Vagina (tissue), 2 donors: ENCODE measurements at regions not wholly inside any gene's neighbourhood (a gene's known extent, or its start where the extent isn't known, plus 50 kb on each side); places are given as distances from the start of the nearest gene placed in this dataset.

Experiments
- DNase-seq, 2 donors: peaks; one replicate each; pipeline ENCODE4 v3.0.0-alpha.2; 2017; ENCODE audit errors: extremely low spot score in 2 of 2
- H3K27ac ChIP-seq: fragments of 200-600 bp; sonication (generic); one replicate; pipeline ENCODE4 v1.5.1; 2019
- H3K27me3 ChIP-seq: fragments of 200-600 bp; sonication (generic); one replicate; pipeline ENCODE4 v1.5.1; 2019
- H3K36me3 ChIP-seq, 2 donors: fragments of 200-600 bp; sonication (generic); one replicate each; pipeline ENCODE4 v1.5.1; 2017 to 2019
- H3K4me1 ChIP-seq: fragments of 200-600 bp; sonication (generic); one replicate; pipeline ENCODE4 v1.5.1; 2019
- H3K4me3 ChIP-seq, 2 donors: fragments of 200-600 bp; sonication (generic); 1 replicate in 1 of 2; 2 replicates in 1 of 2; pipeline ENCODE4 v1.5.1; 2016 to 2019
- H3K9me3 ChIP-seq: fragments of 200-600 bp; sonication (generic); one replicate; pipeline ENCODE4 v1.5.1; 2019
- CTCF ChIP-seq, 3 experiments: fragments of 450-650 bp in 2 of 3; fragments of 200-600 bp in 1 of 3; sonication (generic) in 1 of 3; IDR thresholded peaks; one replicate each; pipeline ENCODE4 v1.5.1; 2017 to 2019; ENCODE audit warnings: antibody characterized with exemption in 3 of 3, mild to moderate bottlenecking in 2 of 3, moderate library complexity in 2 of 3
- POLR2A ChIP-seq, 2 donors: fragments of 450-650 bp; IDR thresholded peaks; one replicate each; pipeline ENCODE4 v1.6.1; 2017; ENCODE audit warnings: antibody characterized with exemption in 2 of 2, mild to moderate bottlenecking in 2 of 2, moderate library complexity in 2 of 2
- POLR2AphosphoS5 ChIP-seq, 2 donors: sonication (generic); formaldehyde crosslinking; IDR thresholded peaks; one replicate each; pipeline ENCODE4 v1.9.0; 2017; ENCODE audit warnings: antibody characterized with exemption in 2 of 2, mild to moderate bottlenecking in 2 of 2, low read depth in 1 of 2; ENCODE audit not compliant: insufficient read depth in 1 of 2
- intact Hi-C: fragments of 100-400 bp; cut with DNase I; formaldehyde crosslinking; loops from one replicate; pipeline ENCODE4 v1.15.1; 2023

- H3K4me3 ChIP-seq, result no peak overlapping the region
- no peak overlapping the region for H3K27ac ChIP-seq
- intact Hi-C loops, result no loop called here
- no peaks in the 10 kb centered on the region for H3K27me3 ChIP-seq
- H3K4me1 ChIP-seq, result no peaks in the 10 kb centered on the region
- no peak for DNase-seq
- no peaks in the 10 kb centered on the region for H3K36me3 ChIP-seq
- no peak for TF ChIP-seq POLR2A (IDR thresholded peaks at IDR 0.05)
- no peak for TF ChIP-seq CTCF (IDR thresholded peaks at IDR 0.05)
- no peak for TF ChIP-seq POLR2AphosphoS5 (IDR thresholded peaks at IDR 0.05; ENCODE audit: insufficient read depth in 1 of 2, low read depth in 1 of 2)
- no peaks in the 10 kb centered on the region for H3K9me3 ChIP-seq
Measured at GRCh38 chr16:52708476-52708875, 161.5 kb upstream of the TOX3 start.

- DNase-seq, result no peak
- H3K36me3 ChIP-seq, result no peaks in the 10 kb centered on the region
- no peak for TF ChIP-seq POLR2AphosphoS5 (IDR thresholded peaks at IDR 0.05; ENCODE audit: insufficient read depth in 1 of 2, low read depth in 1 of 2)
- no peak for TF ChIP-seq POLR2A (IDR thresholded peaks at IDR 0.05)
- no peak for TF ChIP-seq CTCF (IDR thresholded peaks at IDR 0.05)
- no peak overlapping the region for H3K27ac ChIP-seq
- H3K4me3 ChIP-seq, result no peak overlapping the region
- intact Hi-C loops, result no loop called here
- no peaks in the 10 kb centered on the region for H3K9me3 ChIP-seq
- no peaks in the 10 kb centered on the region for H3K4me1 ChIP-seq
- no peaks in the 10 kb centered on the region for H3K27me3 ChIP-seq
Measured at GRCh38 chr16:52707676-52708337, 160.9 kb upstream of the TOX3 start.

- Histone ChIP-seq H3K9me3 (no peaks in the 10 kb centered on the region), H3K4me1 (no peaks in the 10 kb centered on the region), H3K36me3 (no peaks in the 10 kb centered on the region), H3K27ac (no peak overlapping the region), H3K27me3 (no peaks in the 10 kb centered on the region), H3K4me3 (no peak overlapping the region)
- no peak for TF ChIP-seq POLR2A (IDR thresholded peaks at IDR 0.05)
- no peak for TF ChIP-seq CTCF (IDR thresholded peaks at IDR 0.05)
- no peak for TF ChIP-seq POLR2AphosphoS5 (IDR thresholded peaks at IDR 0.05; ENCODE audit: insufficient read depth in 1 of 2, low read depth in 1 of 2)
- intact Hi-C loops, result no loop called here
- no peak for DNase-seq
Measured at GRCh38 chr16:52705122-52705521, 158.2 kb upstream of the TOX3 start.

- no peak for DNase-seq
- no peak for TF ChIP-seq POLR2AphosphoS5 (IDR thresholded peaks at IDR 0.05; ENCODE audit: insufficient read depth in 1 of 2, low read depth in 1 of 2)
- TF ChIP-seq CTCF (IDR thresholded peaks at IDR 0.05), result no peak
- TF ChIP-seq POLR2A (IDR thresholded peaks at IDR 0.05), result no peak
- Histone ChIP-seq H3K27ac (no peak overlapping the region), H3K4me1 (no peaks in the 10 kb centered on the region), H3K27me3 (no peaks in the 10 kb centered on the region), H3K4me3 (no peak overlapping the region), H3K9me3 (no peaks in the 10 kb centered on the region), H3K36me3 (no peaks in the 10 kb centered on the region)
- intact Hi-C loops, result no loop called here
Measured at GRCh38 chr16:52697971-52698370, 151.0 kb upstream of the TOX3 start.

GRCh38 chr16:52696126-52696525 is 149.2 kb upstream of the TOX3 start:
- Histone ChIP-seq H3K9me3 (no peaks in the 10 kb centered on the region), H3K27me3 (no peaks in the 10 kb centered on the region), H3K27ac (no peak overlapping the region), H3K4me1 (no peaks in the 10 kb centered on the region), H3K36me3 (no peaks in the 10 kb centered on the region), H3K4me3 (no peak overlapping the region)
- no peak for DNase-seq
- TF ChIP-seq CTCF (IDR thresholded peaks at IDR 0.05) (no peak), POLR2AphosphoS5 (IDR thresholded peaks at IDR 0.05; ENCODE audit: insufficient read depth in 1 of 2, low read depth in 1 of 2) (no peak), POLR2A (IDR thresholded peaks at IDR 0.05) (no peak)
- intact Hi-C loops, result no loop called here
